ENCODE measurements at regions not wholly inside any gene's neighbourhood (a gene's known extent, or its start where the extent isn't known, plus 50 kb on each side); places are given as distances from the start of the nearest gene placed in this dataset.

- no peak for TF ChIP-seq CTCF (tag by site-specific recombination; IDR thresholded peaks at IDR 0.05)
- no peak for TF ChIP-seq ZNF114 (tag by site-specific recombination; IDR thresholded peaks at IDR 0.05)
- TF ChIP-seq ZNF423 (tag by site-specific recombination; IDR thresholded peaks at IDR 0.05): no peak
- TF ChIP-seq ZFHX2 (tag by site-specific recombination; conservative IDR thresholded peaks at IDR 0.05): no peak
- no peak for TF ChIP-seq SP2 (tag by site-specific recombination; IDR thresholded peaks at IDR 0.05)
- TF ChIP-seq, protein P1, sequence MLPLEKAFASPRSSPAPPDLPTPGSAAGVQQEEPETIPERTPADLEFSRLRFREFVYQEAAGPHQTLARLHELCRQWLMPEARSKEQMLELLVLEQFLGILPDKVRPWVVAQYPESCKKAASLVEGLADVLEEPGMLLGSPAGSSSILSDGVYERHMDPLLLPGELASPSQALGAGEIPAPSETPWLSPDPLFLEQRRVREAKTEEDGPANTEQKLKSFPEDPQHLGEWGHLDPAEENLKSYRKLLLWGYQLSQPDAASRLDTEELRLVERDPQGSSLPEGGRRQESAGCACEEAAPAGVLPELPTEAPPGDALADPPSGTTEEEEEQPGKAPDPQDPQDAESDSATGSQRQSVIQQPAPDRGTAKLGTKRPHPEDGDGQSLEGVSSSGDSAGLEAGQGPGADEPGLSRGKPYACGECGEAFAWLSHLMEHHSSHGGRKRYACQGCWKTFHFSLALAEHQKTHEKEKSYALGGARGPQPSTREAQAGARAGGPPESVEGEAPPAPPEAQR (tag by site-specific recombination; IDR thresholded peaks at IDR 0.05): no peak
- TF ChIP-seq ZNF157 (tag by site-specific recombination; IDR thresholded peaks at IDR 0.05): no peak
- TF ChIP-seq ZNF580 (tag by site-specific recombination; IDR thresholded peaks at IDR 0.05): no peak
- no peak for TF ChIP-seq ZNF274 (IDR thresholded peaks at IDR 0.05; ENCODE audit: low read length)
- no peak for TF ChIP-seq ZNF274 (tag by site-specific recombination; IDR thresholded peaks at IDR 0.05; ENCODE audit: borderline replicate concordance)
- TF ChIP-seq ZBTB7A (tag by site-specific recombination; IDR thresholded peaks at IDR 0.05; ENCODE audit: low read depth): no peak
Observed at GRCh38 chr7:51647931-51648351, 331.3 kb upstream of the COBL start.

Data from HEK293 (cell line).